Progenitor cell of endocrine pancreas (in vitro differentiated cells): ENCODE measurements at regions not wholly inside any gene's neighbourhood (a gene's known extent, or its start where the extent isn't known, plus 50 kb on each side); places are given as distances from the start of the nearest gene placed in this dataset.
A peak's percentile ranks its signal among the peaks of the same experiment; 100 is the strongest.

Source experiments
- DNase-seq: peaks from one replicate; pipeline ENCODE4 v3.0.0; 2021; ENCODE audit warnings: low spot score; ENCODE audit not compliant: unreplicated experiment
- H3K27ac Mint-ChIP-seq: 2 replicates; pipeline ENCODE4 v1.8.0; 2021; ENCODE audit warnings: mild to moderate bottlenecking, moderate library complexity, mixed read lengths
- H3K27me3 Mint-ChIP-seq: 2 replicates; pipeline ENCODE4 v1.8.0; 2021; ENCODE audit warnings: mixed read lengths
- H3K36me3 Mint-ChIP-seq: 2 replicates; pipeline ENCODE4 v1.8.0; 2022; ENCODE audit warnings: mixed read lengths; ENCODE audit not compliant: insufficient read depth
- H3K4me1 Mint-ChIP-seq: 2 replicates; pipeline ENCODE4 v1.8.0; 2021; ENCODE audit warnings: low read depth, mixed read lengths
- H3K4me3 Mint-ChIP-seq: 2 replicates; pipeline ENCODE4 v1.8.0; 2021; ENCODE audit warnings: low read depth, mild to moderate bottlenecking, moderate library complexity, mixed read lengths
- H3K9me3 Mint-ChIP-seq: 2 replicates; pipeline ENCODE4 v1.8.0; 2021; ENCODE audit warnings: low read depth, mixed read lengths
- TF ChIP-seq, protein P1 (sequence below): fragments of 200-600 bp; sonication (generic); IDR thresholded peaks from one replicate; pipeline ENCODE4 v1.5.0; 2021; ENCODE audit warnings: antibody characterized with exemption, mild to moderate bottlenecking; ENCODE audit not compliant: unreplicated experiment

DNA sequence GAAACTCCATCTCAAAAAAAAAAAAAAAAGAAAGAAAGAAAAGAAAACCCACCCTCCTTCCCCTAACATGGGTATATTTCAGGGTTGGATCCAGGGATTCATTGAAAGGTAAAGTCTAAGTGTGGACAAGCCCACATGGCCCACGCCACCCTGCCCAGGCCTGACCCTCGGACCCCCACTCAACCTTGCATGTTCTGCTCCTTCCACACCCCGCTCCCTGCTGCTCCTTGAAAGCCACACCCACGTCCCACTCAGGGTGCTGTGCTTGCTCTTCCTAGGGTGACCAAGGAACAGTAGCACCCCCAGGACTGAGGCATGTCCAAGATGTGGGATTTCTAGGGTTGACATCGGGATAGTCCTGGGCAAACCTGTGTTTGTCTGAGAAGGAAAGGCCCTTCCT lies 172.7 kb upstream of the MYCN start:
- H3K36me3 Mint-ChIP-seq, result no peaks in the 10 kb centered on the region
- no peak overlapping the region for H3K4me3 Mint-ChIP-seq
- peak overlapping the region; percentile 45 for H3K27ac Mint-ChIP-seq

DNA sequence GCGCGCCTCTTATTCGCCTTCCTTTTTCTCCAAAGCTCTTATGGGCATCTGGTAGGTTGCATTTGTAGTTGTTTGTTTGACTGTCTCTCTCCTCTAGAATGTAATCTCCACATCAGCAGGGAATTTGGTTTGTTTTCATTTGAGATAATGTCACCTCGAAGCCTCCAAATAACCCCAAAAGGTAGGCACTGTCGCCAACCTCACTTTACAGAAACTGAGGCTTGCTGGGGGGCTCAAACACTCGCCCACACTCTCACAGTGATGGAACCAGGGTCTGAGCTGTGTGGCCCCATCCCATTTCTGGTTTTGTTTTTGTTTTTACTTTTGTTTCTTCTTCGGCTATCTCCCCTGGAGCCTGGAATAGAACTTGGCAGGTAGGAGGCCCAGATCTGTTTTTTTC lies 172.2 kb upstream of the MYCN start:
- Mint-ChIP-seq H3K27me3 (peaks cover 74% of the 10 kb centered on the region), H3K4me3 (no peak overlapping the region), H3K36me3 (no peaks in the 10 kb centered on the region), H3K27ac (no peak overlapping the region), H3K4me1 (peaks cover 32% of the 10 kb centered on the region), H3K9me3 (no peaks in the 10 kb centered on the region)
- no peak for DNase-seq
- TF ChIP-seq, protein P1, sequence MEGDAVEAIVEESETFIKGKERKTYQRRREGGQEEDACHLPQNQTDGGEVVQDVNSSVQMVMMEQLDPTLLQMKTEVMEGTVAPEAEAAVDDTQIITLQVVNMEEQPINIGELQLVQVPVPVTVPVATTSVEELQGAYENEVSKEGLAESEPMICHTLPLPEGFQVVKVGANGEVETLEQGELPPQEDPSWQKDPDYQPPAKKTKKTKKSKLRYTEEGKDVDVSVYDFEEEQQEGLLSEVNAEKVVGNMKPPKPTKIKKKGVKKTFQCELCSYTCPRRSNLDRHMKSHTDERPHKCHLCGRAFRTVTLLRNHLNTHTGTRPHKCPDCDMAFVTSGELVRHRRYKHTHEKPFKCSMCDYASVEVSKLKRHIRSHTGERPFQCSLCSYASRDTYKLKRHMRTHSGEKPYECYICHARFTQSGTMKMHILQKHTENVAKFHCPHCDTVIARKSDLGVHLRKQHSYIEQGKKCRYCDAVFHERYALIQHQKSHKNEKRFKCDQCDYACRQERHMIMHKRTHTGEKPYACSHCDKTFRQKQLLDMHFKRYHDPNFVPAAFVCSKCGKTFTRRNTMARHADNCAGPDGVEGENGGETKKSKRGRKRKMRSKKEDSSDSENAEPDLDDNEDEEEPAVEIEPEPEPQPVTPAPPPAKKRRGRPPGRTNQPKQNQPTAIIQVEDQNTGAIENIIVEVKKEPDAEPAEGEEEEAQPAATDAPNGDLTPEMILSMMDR, result no peak

More for the DNA sequence above, 172.7 kb upstream of the MYCN start:
- TF ChIP-seq, protein P1, result no peak
- H3K4me1 Mint-ChIP-seq, result peaks cover 34% of the 10 kb centered on the region
- no peaks in the 10 kb centered on the region for H3K9me3 Mint-ChIP-seq
- DNase-seq, result no peak
- peaks cover 74% of the 10 kb centered on the region for H3K27me3 Mint-ChIP-seq

- Mint-ChIP-seq H3K9me3 (no peaks in the 10 kb centered on the region), H3K36me3 (no peaks in the 10 kb centered on the region), H3K27me3 (peaks cover 75% of the 10 kb centered on the region), H3K27ac (no peak overlapping the region), H3K4me1 (peaks cover 30% of the 10 kb centered on the region), H3K4me3 (no peak overlapping the region)
- DNase-seq, result no peak
- TF ChIP-seq, protein P1, result no peak
Observed at GRCh38 chr2:15768615-15769014, 171.7 kb upstream of the MYCN start.

DNA sequence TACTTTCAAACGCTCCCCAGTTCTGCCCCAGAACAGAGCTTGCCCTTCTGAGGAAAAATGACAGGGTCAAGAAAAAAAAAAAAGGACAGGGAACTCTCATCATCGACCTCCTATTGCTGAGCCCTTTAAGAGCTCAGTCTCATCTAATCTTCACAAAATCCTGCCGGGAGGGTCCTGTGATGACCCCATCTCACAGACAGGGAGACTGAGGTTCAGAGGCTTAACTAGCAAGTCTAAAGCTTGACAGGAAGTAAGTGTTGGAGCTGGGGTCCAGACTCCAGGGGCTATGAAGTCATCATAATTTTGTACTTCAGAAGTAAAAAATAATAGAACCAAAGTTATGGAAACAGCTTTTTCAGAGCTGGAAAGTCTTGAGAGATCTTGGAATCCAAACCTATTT lies 171.1 kb upstream of the MYCN start:
- Mint-ChIP-seq H3K9me3 (no peaks in the 10 kb centered on the region), H3K4me3 (no peak overlapping the region), H3K4me1 (peaks cover 30% of the 10 kb centered on the region), H3K27ac (no peak overlapping the region), H3K36me3 (no peaks in the 10 kb centered on the region), H3K27me3 (peaks cover 74% of the 10 kb centered on the region)
- DNase-seq, result no peak
- TF ChIP-seq, protein P1, result no peak

DNA sequence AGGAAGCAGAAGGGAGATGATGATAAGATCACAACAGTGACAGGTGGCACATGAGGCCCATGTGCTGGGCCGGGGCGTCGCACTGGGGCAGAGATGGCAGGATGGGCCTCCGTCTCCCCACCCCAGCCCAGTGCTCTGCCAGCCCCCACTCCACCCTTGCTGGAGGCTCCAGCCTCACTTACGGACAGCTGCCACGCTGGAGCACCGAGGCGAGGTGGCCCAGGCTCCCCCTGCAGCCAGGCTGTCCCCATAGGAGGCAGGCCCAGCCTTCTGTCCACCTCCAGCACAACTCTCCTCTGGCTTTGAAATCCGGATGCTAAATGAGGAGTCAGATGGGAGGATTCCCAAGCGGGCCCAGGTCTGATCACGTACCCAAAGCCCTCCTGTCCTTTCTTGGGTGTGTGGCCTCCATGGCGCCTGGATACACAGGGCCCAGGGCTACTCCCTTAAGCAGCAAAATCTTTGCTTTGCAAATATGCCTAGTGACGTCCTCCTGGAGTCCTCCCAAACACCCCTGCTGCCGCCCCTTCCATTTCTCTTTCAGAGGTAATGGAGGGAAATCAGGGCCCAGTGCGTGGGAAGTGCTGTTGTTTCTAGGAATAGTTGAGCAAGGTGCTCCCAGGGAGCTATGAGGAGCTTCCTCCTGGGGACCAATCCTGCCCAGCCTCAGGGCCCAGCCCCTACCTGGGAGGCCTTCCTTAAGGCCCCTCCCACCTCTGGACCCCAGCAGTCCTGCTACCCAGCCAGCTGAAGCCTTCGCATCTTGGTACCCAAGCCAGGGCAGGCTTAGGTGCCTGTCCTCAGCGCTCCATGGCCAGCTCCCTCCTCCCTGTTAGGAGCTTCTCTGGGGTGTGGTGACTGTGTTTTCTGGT lies 170.4 kb upstream of the MYCN start:
- no peak for DNase-seq
- peaks cover 67% of the 10 kb centered on the region for H3K27me3 Mint-ChIP-seq
- H3K9me3 Mint-ChIP-seq, result no peaks in the 10 kb centered on the region
- no peaks in the 10 kb centered on the region for H3K36me3 Mint-ChIP-seq
- TF ChIP-seq, protein P1, result no peak
- H3K4me1 Mint-ChIP-seq, result peaks cover 30% of the 10 kb centered on the region
- H3K27ac Mint-ChIP-seq, result no peak overlapping the region
- H3K4me3 Mint-ChIP-seq, result no peak overlapping the region
